Fibroblast of lung (primary cell): ENCODE measurements at regions not wholly inside any gene's neighbourhood (a gene's known extent, or its start where the extent isn't known, plus 50 kb on each side); places are given as distances from the start of the nearest gene placed in this dataset.
"Not testable (repeated sequence)": the region's sequence is repeated elsewhere in the genome, so short reads cannot be mapped to it uniquely, and the experiment has no call there.

Source experiments
- DNase-seq, 2 donors: peaks; one replicate each; pipeline versions ENCODE4 v3.0.0 to v3.0.0-alpha.2; 2010; ENCODE audit warnings: low read depth in 2 of 2
- H2AFZ ChIP-seq: 2 replicates; pipeline ENCODE4 v1.5.1; 2012; ENCODE audit warnings: low read length, control low read depth, inconsistent platforms
- H3K27ac ChIP-seq: 2 replicates; pipeline ENCODE4 v1.5.1; 2011; ENCODE audit warnings: low read length, control low read depth; ENCODE audit not compliant: insufficient read depth
- H3K27me3 ChIP-seq: 2 replicates; pipeline ENCODE4 v1.5.1; 2011; ENCODE audit warnings: mild to moderate bottlenecking, low read length; ENCODE audit not compliant: control insufficient read depth, insufficient read depth
- H3K36me3 ChIP-seq: 2 replicates; pipeline ENCODE4 v1.5.1; 2011; ENCODE audit warnings: low read length; ENCODE audit not compliant: control insufficient read depth, insufficient read depth
- H3K4me1 ChIP-seq: 2 replicates; pipeline ENCODE4 v1.5.1; 2011; ENCODE audit warnings: low read length; ENCODE audit not compliant: control insufficient read depth, insufficient read depth; ENCODE audit errors: extremely low read depth
- H3K4me2 ChIP-seq: 2 replicates; pipeline ENCODE4 v1.5.1; 2011; ENCODE audit warnings: low read length, control low read depth; ENCODE audit not compliant: insufficient read depth; ENCODE audit errors: extremely low read depth
- H3K4me3 ChIP-seq, 4 experiments: fragments of 200-600 bp in 1 of 4; sonication (generic) in 1 of 4; replicated peaks in 1 of 4; 2 replicates each; pipeline ENCODE4 v1.5.1; 2011 to 2016; ENCODE audit warnings: low read length in 4 of 4, low read depth in 3 of 4, mild to moderate bottlenecking in 3 of 4, control low read depth in 2 of 4, inconsistent platforms in 1 of 4, mixed read lengths in 1 of 4; ENCODE audit not compliant: insufficient read depth in 1 of 4; ENCODE audit errors: control extremely low read depth in 1 of 4
- H3K79me2 ChIP-seq: 2 replicates; pipeline ENCODE4 v1.5.1; 2012; ENCODE audit warnings: mild to moderate bottlenecking, low read length, inconsistent platforms; ENCODE audit not compliant: control insufficient read depth, insufficient read depth
- H3K9ac ChIP-seq: 2 replicates; pipeline ENCODE4 v1.5.1; 2011; ENCODE audit warnings: mild to moderate bottlenecking, low read length, control low read depth; ENCODE audit not compliant: insufficient read depth
- H3K9me3 ChIP-seq: 2 replicates; pipeline ENCODE4 v1.5.1; 2012; ENCODE audit warnings: low read depth, low read length; ENCODE audit not compliant: control insufficient read depth, insufficient read depth
- H4K20me1 ChIP-seq: 2 replicates; pipeline ENCODE4 v1.5.1; 2011; ENCODE audit warnings: low read length; ENCODE audit not compliant: control insufficient read depth, insufficient read depth; ENCODE audit errors: extremely low read depth
- EZH2 ChIP-seq: IDR thresholded peaks from 2 replicates; pipeline ENCODE4 v1.5.1; 2012; ENCODE audit warnings: low read length, control low read depth, mild to moderate bottlenecking; ENCODE audit errors: missing control alignments
- TF ChIP-seq, protein P1 (sequence below), 2 donors: IDR thresholded peaks in 1 of 2; conservative IDR thresholded peaks in 1 of 2; 1 replicate in 1 of 2; 2 replicates in 1 of 2; pipeline ENCODE4 v1.5.1; 2011 to 2012; ENCODE audit warnings: low read length in 2 of 2, control low read depth in 1 of 2, inconsistent platforms in 1 of 2, low read depth in 1 of 2, mild to moderate bottlenecking in 1 of 2

DNA sequence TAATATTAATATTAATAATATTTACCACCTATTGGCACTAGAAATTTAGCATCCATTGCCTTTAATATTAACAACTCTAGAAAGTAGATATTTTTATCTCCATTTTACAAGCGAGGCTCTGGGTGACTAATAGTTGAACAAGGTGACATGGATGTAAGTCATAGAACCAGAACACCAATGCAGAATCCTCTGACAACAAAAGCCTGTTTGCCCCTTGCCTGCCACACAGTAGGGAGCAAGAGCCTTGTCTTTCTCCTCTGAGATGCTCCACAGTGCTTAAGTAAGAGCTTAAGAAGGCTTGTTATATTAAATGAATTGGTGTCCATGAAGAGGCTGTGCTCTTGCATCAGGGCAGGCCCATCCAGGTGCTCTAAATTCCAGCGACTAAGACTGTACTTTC, 51.2 kb upstream of the LBX1 start:
- H3K4me1 ChIP-seq, result no peaks in the 10 kb centered on the region
- no peak overlapping the region for H3K4me3 ChIP-seq
- peaks cover 39% of the 10 kb centered on the region for H3K27me3 ChIP-seq
- H2AFZ ChIP-seq, result no peak overlapping the region
- H3K27ac ChIP-seq, result no peak overlapping the region
- H3K9ac ChIP-seq, result no peak overlapping the region
- no peak overlapping the region for H3K4me2 ChIP-seq
- H4K20me1 ChIP-seq, result no peaks in the 10 kb centered on the region
- H3K9me3 ChIP-seq, result no peaks in the 10 kb centered on the region
- no peak for DNase-seq
- H3K36me3 ChIP-seq, result no peaks in the 10 kb centered on the region
- no peaks in the 10 kb centered on the region for H3K79me2 ChIP-seq
- TF ChIP-seq, protein P1, sequence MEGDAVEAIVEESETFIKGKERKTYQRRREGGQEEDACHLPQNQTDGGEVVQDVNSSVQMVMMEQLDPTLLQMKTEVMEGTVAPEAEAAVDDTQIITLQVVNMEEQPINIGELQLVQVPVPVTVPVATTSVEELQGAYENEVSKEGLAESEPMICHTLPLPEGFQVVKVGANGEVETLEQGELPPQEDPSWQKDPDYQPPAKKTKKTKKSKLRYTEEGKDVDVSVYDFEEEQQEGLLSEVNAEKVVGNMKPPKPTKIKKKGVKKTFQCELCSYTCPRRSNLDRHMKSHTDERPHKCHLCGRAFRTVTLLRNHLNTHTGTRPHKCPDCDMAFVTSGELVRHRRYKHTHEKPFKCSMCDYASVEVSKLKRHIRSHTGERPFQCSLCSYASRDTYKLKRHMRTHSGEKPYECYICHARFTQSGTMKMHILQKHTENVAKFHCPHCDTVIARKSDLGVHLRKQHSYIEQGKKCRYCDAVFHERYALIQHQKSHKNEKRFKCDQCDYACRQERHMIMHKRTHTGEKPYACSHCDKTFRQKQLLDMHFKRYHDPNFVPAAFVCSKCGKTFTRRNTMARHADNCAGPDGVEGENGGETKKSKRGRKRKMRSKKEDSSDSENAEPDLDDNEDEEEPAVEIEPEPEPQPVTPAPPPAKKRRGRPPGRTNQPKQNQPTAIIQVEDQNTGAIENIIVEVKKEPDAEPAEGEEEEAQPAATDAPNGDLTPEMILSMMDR (conservative IDR thresholded peaks at IDR 0.05 in 1 of 2, IDR thresholded peaks at IDR 0.05 in 1 of 2; ENCODE audit: low read depth in 1 of 2, low read length in 2 of 2), result no peak
- TF ChIP-seq EZH2, result no peak

DNA sequence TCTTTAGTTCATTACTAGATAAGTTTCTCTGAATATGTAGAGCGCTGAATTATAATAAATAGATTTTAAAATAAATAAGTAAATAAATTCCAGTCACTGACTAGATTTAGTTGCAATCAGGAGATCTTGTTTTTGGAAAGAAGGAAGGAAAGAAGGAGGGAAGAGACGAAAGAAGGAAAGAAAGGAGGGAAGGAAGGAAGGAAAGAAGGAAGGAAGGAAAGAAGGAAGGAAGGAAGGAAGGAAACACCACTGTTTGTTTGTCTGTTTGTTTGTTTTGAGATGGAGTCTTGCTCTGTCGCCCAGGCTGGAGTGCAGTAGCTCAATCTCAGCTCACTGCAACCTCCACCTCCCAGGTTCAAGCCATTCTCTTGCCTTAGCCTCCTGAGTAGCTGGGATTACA, 51.7 kb upstream of the LBX1 start:
- not testable (repeated sequence) for H3K27ac ChIP-seq, DNase-seq, H3K36me3 ChIP-seq, H3K4me3 ChIP-seq, H3K4me1 ChIP-seq, H4K20me1 ChIP-seq, H3K4me2 ChIP-seq, H2AFZ ChIP-seq, H3K79me2 ChIP-seq, H3K9ac ChIP-seq, H3K9me3 ChIP-seq
- H3K27me3 ChIP-seq, result peaks cover 41% of the 10 kb centered on the region

DNA sequence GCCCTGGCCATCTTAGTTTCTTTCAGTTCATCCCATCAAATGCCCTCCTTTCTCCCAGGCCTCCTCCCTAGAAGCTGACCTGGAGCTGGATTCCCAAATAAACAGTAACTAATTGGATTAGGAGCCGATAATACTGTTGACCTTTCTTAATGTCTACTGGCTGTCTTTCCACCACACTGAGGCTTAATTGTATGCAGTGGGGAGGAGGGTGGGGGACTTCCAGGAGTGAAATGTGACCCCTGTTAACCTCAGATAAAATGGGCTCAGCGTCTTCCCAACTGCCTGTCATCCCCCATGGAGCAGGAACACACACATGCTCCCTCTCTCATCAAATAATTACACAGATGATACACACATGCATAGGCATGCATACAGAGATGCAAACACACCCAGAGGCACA, 53.7 kb upstream of the LBX1 start:
- no peak for TF ChIP-seq EZH2
- TF ChIP-seq, protein P1 (conservative IDR thresholded peaks at IDR 0.05 in 1 of 2, IDR thresholded peaks at IDR 0.05 in 1 of 2; ENCODE audit: low read depth in 1 of 2, low read length in 2 of 2), result no peak
- no peaks in the 10 kb centered on the region for H3K9me3 ChIP-seq
- no peak for DNase-seq

DNA sequence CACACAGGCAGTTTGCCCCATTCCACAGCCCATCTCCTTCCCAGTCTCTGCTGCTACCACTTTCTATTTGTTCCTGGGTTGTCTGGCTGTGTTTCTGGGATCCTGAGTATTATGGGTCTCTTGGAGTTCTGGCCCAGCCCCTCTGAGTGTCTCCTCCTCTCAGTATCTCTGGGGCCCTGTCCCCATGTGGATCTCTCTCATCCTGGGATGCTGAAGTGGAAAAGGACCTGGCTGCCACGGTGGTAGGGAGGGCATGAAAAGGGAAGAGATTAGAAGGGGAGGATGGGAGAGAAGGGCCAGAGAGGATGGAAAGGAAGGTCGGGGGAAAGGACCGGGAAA, 54.5 kb upstream of the LBX1 start:
- H3K27ac ChIP-seq, result no peak overlapping the region
- no peaks in the 10 kb centered on the region for H3K36me3 ChIP-seq
- H3K27me3 ChIP-seq, result peaks cover 45% of the 10 kb centered on the region
- no peak overlapping the region for H3K4me3 ChIP-seq
- H2AFZ ChIP-seq, result no peak overlapping the region
- H3K4me2 ChIP-seq, result no peak overlapping the region
- H3K79me2 ChIP-seq, result no peaks in the 10 kb centered on the region
- TF ChIP-seq EZH2, result peak; percentile 8
- TF ChIP-seq, protein P1 (conservative IDR thresholded peaks at IDR 0.05 in 1 of 2, IDR thresholded peaks at IDR 0.05 in 1 of 2; ENCODE audit: low read depth in 1 of 2, low read length in 2 of 2), result no peak
- H3K4me1 ChIP-seq, result no peaks in the 10 kb centered on the region
- no peak for DNase-seq
- no peaks in the 10 kb centered on the region for H3K9me3 ChIP-seq
- no peak overlapping the region for H3K9ac ChIP-seq
- no peaks in the 10 kb centered on the region for H4K20me1 ChIP-seq

More for the DNA sequence above, 53.7 kb upstream of the LBX1 start:
- Histone ChIP-seq H3K4me2 (no peak overlapping the region), H4K20me1 (no peaks in the 10 kb centered on the region), H3K27ac (no peak overlapping the region), H3K4me3 (no peak overlapping the region), H3K27me3 (peaks cover 45% of the 10 kb centered on the region), H3K9ac (no peak overlapping the region), H2AFZ (no peak overlapping the region), H3K4me1 (no peaks in the 10 kb centered on the region), H3K79me2 (no peaks in the 10 kb centered on the region), H3K36me3 (no peaks in the 10 kb centered on the region)
